BLaER1 (cell line): ENCODE measurements at regions not wholly inside any gene's neighbourhood (a gene's known extent, or its start where the extent isn't known, plus 50 kb on each side); places are given as distances from the start of the nearest gene placed in this dataset.

Experiments
- H3K27ac ChIP-seq: shearing (Covaris generic); formaldehyde crosslinking; 2 replicates; pipeline ENCODE4 v1.8.1; 2022
- H3K27me3 ChIP-seq: shearing (Covaris generic); formaldehyde crosslinking; 2 replicates; pipeline ENCODE4 v1.8.1; 2022
- H3K36me3 ChIP-seq: shearing (Covaris generic); formaldehyde crosslinking; 2 replicates; pipeline ENCODE4 v1.8.1; 2022
- H3K4me1 ChIP-seq: shearing (Covaris generic); formaldehyde crosslinking; 2 replicates; pipeline ENCODE4 v1.8.1; 2022
- H3K4me2 ChIP-seq: shearing (Covaris generic); formaldehyde crosslinking; 2 replicates; pipeline ENCODE4 v1.8.1; 2022
- H3K4me3 ChIP-seq: shearing (Covaris generic); formaldehyde crosslinking; 2 replicates; pipeline ENCODE4 v1.8.1; 2022
- H3K9ac ChIP-seq: shearing (Covaris generic); formaldehyde crosslinking; 2 replicates; pipeline ENCODE4 v1.8.1; 2022
- H3K9me3 ChIP-seq: shearing (Covaris generic); formaldehyde crosslinking; 2 replicates; pipeline ENCODE4 v1.8.1; 2022
- H4K20me1 ChIP-seq: shearing (Covaris generic); formaldehyde crosslinking; 2 replicates; pipeline ENCODE4 v1.8.1; 2022
- Cebpa-rat ChIP-seq: shearing (Covaris generic); IDR thresholded peaks from 2 replicates; pipeline ENCODE4 v1.8.1; 2022

GRCh38 chr12:24304285-24304684 lies 354.8 kb upstream of the SOX5 start:
- Histone ChIP-seq H3K9ac (no peak overlapping the region), H3K4me2 (no peak overlapping the region), H4K20me1 (no peaks in the 10 kb centered on the region), H3K4me3 (no peak overlapping the region), H3K27me3 (no peaks in the 10 kb centered on the region), H3K4me1 (peaks cover 6% of the 10 kb centered on the region), H3K27ac (no peak overlapping the region), H3K9me3 (no peaks in the 10 kb centered on the region), H3K36me3 (no peaks in the 10 kb centered on the region)
- no peak for TF ChIP-seq Cebpa-rat

- Histone ChIP-seq H3K9me3 (no peaks in the 10 kb centered on the region), H4K20me1 (no peaks in the 10 kb centered on the region), H3K4me2 (no peak overlapping the region), H3K4me3 (no peak overlapping the region), H3K4me1 (peaks cover 3% of the 10 kb centered on the region), H3K27me3 (no peaks in the 10 kb centered on the region), H3K36me3 (no peaks in the 10 kb centered on the region), H3K27ac (no peak overlapping the region), H3K9ac (no peak overlapping the region)
- TF ChIP-seq Cebpa-rat: no peak
These were observed 353.2 kb upstream of the SOX5 start for GRCh38 chr12:24302708-24303107.

GRCh38 chr12:24297516-24297915 lies 348.0 kb upstream of the SOX5 start:
- Histone ChIP-seq H4K20me1 (no peaks in the 10 kb centered on the region), H3K4me3 (no peak overlapping the region), H3K27me3 (no peaks in the 10 kb centered on the region), H3K4me1 (no peaks in the 10 kb centered on the region), H3K36me3 (no peaks in the 10 kb centered on the region), H3K9me3 (no peaks in the 10 kb centered on the region), H3K4me2 (no peak overlapping the region), H3K9ac (no peak overlapping the region), H3K27ac (no peak overlapping the region)
- no peak for TF ChIP-seq Cebpa-rat

GRCh38 chr12:24293549-24293948 lies 344.1 kb upstream of the SOX5 start:
- Histone ChIP-seq H3K9me3 (no peaks in the 10 kb centered on the region), H4K20me1 (no peaks in the 10 kb centered on the region), H3K4me3 (no peak overlapping the region), H3K4me2 (no peak overlapping the region), H3K27ac (no peak overlapping the region), H3K27me3 (no peaks in the 10 kb centered on the region), H3K4me1 (no peaks in the 10 kb centered on the region), H3K9ac (no peak overlapping the region), H3K36me3 (no peaks in the 10 kb centered on the region)
- TF ChIP-seq Cebpa-rat: no peak

GRCh38 chr12:24287963-24288362 lies 338.5 kb upstream of the SOX5 start:
- no peak overlapping the region for H3K4me2 ChIP-seq
- TF ChIP-seq Cebpa-rat: no peak
- H3K9ac ChIP-seq: no peak overlapping the region
- no peaks in the 10 kb centered on the region for H3K9me3 ChIP-seq
- no peaks in the 10 kb centered on the region for H3K36me3 ChIP-seq
- H3K27ac ChIP-seq: no peak overlapping the region
- no peak overlapping the region for H3K4me3 ChIP-seq
- no peaks in the 10 kb centered on the region for H3K27me3 ChIP-seq
- H4K20me1 ChIP-seq: no peaks in the 10 kb centered on the region
- H3K4me1 ChIP-seq: no peaks in the 10 kb centered on the region

- Histone ChIP-seq H3K36me3 (no peaks in the 10 kb centered on the region), H4K20me1 (no peaks in the 10 kb centered on the region), H3K4me3 (no peak overlapping the region), H3K27ac (no peak overlapping the region), H3K9ac (no peak overlapping the region), H3K9me3 (no peaks in the 10 kb centered on the region), H3K27me3 (no peaks in the 10 kb centered on the region), H3K4me2 (no peak overlapping the region), H3K4me1 (no peaks in the 10 kb centered on the region)
- no peak for TF ChIP-seq Cebpa-rat
These were observed 336.0 kb upstream of the SOX5 start for GRCh38 chr12:24285448-24285847.

- Histone ChIP-seq H3K4me3 (no peak overlapping the region), H4K20me1 (no peaks in the 10 kb centered on the region), H3K36me3 (no peaks in the 10 kb centered on the region), H3K27ac (no peak overlapping the region), H3K9ac (no peak overlapping the region), H3K27me3 (no peaks in the 10 kb centered on the region), H3K4me1 (no peaks in the 10 kb centered on the region), H3K9me3 (no peaks in the 10 kb centered on the region), H3K4me2 (no peak overlapping the region)
- TF ChIP-seq Cebpa-rat: no peak
These were observed 331.9 kb upstream of the SOX5 start for GRCh38 chr12:24281341-24281740.

GRCh38 chr12:24280056-24280842 lies 330.8 kb upstream of the SOX5 start:
- Histone ChIP-seq H3K9ac (no peak overlapping the region), H3K9me3 (no peaks in the 10 kb centered on the region), H3K4me2 (no peak overlapping the region), H3K27me3 (no peaks in the 10 kb centered on the region), H3K36me3 (no peaks in the 10 kb centered on the region), H4K20me1 (no peaks in the 10 kb centered on the region), H3K4me1 (no peaks in the 10 kb centered on the region), H3K27ac (no peak overlapping the region), H3K4me3 (no peak overlapping the region)
- TF ChIP-seq Cebpa-rat: no peak

- H3K4me2 ChIP-seq: no peak overlapping the region
- H4K20me1 ChIP-seq: no peaks in the 10 kb centered on the region
- no peak overlapping the region for H3K9ac ChIP-seq
- H3K4me3 ChIP-seq: no peak overlapping the region
- H3K36me3 ChIP-seq: no peaks in the 10 kb centered on the region
- no peak overlapping the region for H3K27ac ChIP-seq
- H3K27me3 ChIP-seq: no peaks in the 10 kb centered on the region
- H3K4me1 ChIP-seq: no peaks in the 10 kb centered on the region
- TF ChIP-seq Cebpa-rat: no peak
- no peaks in the 10 kb centered on the region for H3K9me3 ChIP-seq
These were observed 329.4 kb upstream of the SOX5 start for GRCh38 chr12:24278832-24279231.

GRCh38 chr12:24270965-24271364 lies 321.5 kb upstream of the SOX5 start:
- no peak overlapping the region for H3K4me3 ChIP-seq
- H3K9ac ChIP-seq: no peak overlapping the region
- H3K36me3 ChIP-seq: no peaks in the 10 kb centered on the region
- H3K27me3 ChIP-seq: no peaks in the 10 kb centered on the region
- no peaks in the 10 kb centered on the region for H4K20me1 ChIP-seq
- no peak overlapping the region for H3K4me2 ChIP-seq
- no peaks in the 10 kb centered on the region for H3K9me3 ChIP-seq
- no peak overlapping the region for H3K27ac ChIP-seq
- TF ChIP-seq Cebpa-rat: no peak
- H3K4me1 ChIP-seq: no peaks in the 10 kb centered on the region

GRCh38 chr12:24270464-24270863 lies 321.0 kb upstream of the SOX5 start:
- TF ChIP-seq Cebpa-rat: no peak
- no peaks in the 10 kb centered on the region for H3K4me1 ChIP-seq
- H3K36me3 ChIP-seq: no peaks in the 10 kb centered on the region
- H3K9me3 ChIP-seq: no peaks in the 10 kb centered on the region
- no peak overlapping the region for H3K4me2 ChIP-seq
- H3K27me3 ChIP-seq: no peaks in the 10 kb centered on the region
- H4K20me1 ChIP-seq: no peaks in the 10 kb centered on the region
- H3K4me3 ChIP-seq: no peak overlapping the region
- no peak overlapping the region for H3K9ac ChIP-seq
- H3K27ac ChIP-seq: no peak overlapping the region
